22Rv1 (cell line): ENCODE measurements at regions not wholly inside any gene's neighbourhood (a gene's known extent, or its start where the extent isn't known, plus 50 kb on each side); places are given as distances from the start of the nearest gene placed in this dataset.

ENCODE experiments used
- H3K27ac ChIP-seq: fragments of 450-650 bp; 2 replicates; pipeline ENCODE4 v1.5.1; 2017
- CTCF ChIP-seq: fragments of 450-650 bp; IDR thresholded peaks from 2 replicates; pipeline ENCODE4 v1.5.1; 2017; ENCODE audit warnings: mild to moderate bottlenecking
- ZFX ChIP-seq: fragments of 450-650 bp; IDR thresholded peaks from 2 replicates; pipeline ENCODE4 v1.6.1; 2017; ENCODE audit warnings: antibody characterized with exemption, borderline replicate concordance

GRCh38 chr2:41900101-41900577 lies 147.7 kb upstream of the PKDCC start:
- TF ChIP-seq CTCF (no peak), ZFX (no peak)
- no peak overlapping the region for H3K27ac ChIP-seq

- H3K27ac ChIP-seq = no peak overlapping the region
Measured at GRCh38 chr2:41902897-41903296, 144.9 kb upstream of the PKDCC start.

DNA sequence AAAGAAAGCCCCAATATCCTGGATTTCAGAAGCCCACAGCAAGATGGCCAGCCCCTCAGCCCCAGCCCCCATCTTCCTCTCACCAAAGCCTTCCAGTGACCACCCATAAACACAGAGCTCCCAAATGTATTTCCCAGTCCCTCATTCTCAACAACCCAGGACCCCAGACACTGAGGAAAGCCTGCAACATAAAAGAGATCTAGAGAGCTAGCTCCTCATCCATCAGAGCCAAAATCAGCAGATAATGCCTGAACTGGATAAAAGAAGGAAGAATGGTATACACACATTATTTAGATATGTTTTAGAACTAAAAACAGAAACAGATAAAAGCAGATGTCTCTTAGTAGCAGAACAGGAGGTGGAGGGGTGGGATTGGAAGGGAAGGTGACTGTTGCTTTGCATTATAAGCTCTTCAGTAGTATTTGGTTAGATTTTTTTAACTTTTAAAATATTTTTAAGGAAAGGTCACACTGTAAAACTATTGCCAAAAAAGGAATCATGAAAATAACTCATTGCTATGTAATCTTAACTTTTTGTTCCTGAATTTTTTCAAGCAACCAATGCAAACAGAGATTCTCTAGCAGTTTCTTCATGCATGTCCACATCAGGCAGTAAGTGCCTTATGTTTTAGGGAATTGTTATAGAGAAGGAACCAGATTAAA lies 144.2 kb upstream of the PKDCC start:
- no peak overlapping the region for H3K27ac ChIP-seq
- TF ChIP-seq CTCF = no peak
- no peak for TF ChIP-seq ZFX

More at GRCh38 chr2:41902897-41903296, 144.9 kb upstream of the PKDCC start:
- TF ChIP-seq CTCF = no peak
- TF ChIP-seq ZFX = no peak

DNA sequence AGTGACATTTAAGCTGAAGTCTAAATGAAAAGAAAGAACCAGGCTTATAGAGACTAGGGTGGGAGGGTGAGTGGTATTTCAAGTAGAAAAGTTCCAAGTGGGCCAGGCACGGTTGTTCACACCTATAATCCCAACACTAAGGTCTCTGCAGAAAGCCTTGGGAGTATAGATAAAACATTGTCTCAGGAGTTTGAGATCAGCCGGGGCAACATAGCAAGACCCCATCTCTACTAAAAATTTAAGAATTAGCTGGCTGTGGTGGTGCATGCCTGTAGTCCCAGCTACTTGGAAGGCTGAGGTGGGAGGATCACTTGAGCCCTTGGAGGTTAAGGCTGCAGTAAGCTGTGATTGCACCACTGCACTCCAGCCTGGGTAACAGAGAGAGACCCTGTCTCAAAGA lies 143.4 kb upstream of the PKDCC start:
- TF ChIP-seq CTCF = no peak
- TF ChIP-seq ZFX = no peak
- H3K27ac ChIP-seq = no peak overlapping the region

- TF ChIP-seq CTCF (no peak), ZFX (no peak)
- no peak overlapping the region for H3K27ac ChIP-seq
Measured at GRCh38 chr2:41905597-41906337, 142.1 kb upstream of the PKDCC start.

DNA sequence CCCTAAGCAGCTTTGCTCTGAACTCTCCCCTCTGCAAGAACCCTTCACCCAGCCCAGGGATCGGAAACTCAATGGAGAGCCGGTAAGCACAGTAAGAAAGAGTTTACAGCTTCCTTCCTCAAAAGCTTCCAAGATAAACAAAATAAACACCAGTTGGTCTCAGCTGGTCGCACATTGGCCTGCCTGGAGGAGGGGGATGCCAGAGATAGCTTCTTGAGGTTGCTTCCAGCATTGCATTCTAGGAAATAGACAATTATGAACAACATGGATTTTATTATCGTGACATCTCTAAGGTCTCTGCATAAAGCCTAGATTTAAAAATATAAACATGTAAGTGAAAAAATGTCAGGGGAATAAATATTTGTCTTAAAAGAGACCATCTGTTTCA lies 141.5 kb upstream of the PKDCC start:
- TF ChIP-seq CTCF (no peak), ZFX (no peak)
- H3K27ac ChIP-seq = no peak overlapping the region

DNA sequence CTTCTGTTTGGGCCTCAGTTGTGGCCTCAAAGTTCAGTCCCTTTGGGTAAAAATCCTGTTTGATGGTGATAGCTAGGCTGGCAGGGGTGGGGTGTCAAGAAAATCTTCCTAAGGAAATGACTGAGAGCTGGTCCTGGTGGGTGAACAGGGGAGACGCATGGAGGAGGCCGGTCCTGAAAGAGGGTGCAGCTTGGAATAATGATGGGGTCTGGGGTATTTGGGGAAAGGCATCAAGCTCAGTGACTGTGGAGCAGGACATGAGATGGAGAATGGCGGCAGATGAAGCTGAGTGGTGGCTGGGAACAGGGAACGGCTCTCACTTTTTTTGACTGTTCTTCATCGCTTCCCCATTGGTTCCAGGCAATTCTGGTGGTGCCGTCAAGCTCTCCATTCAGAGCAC lies 140.7 kb upstream of the PKDCC start:
- no peak for TF ChIP-seq ZFX
- no peak for TF ChIP-seq CTCF
- H3K27ac ChIP-seq = no peak overlapping the region
